ENCODE measurements at regions not wholly inside any gene's neighbourhood (a gene's known extent, or its start where the extent isn't known, plus 50 kb on each side); places are given as distances from the start of the nearest gene placed in this dataset.
"Not testable (repeated sequence)": the region's sequence is repeated elsewhere in the genome, so short reads cannot be mapped to it uniquely, and the experiment has no call there.

- no peak for DNase-seq (ENCODE audit: low spot score)
These were observed 908.7 kb upstream of the CDH9 start for GRCh38 chr5:27947088-27947487.

GRCh38 chr5:27944471-27944870 is 906.1 kb upstream of the CDH9 start:
- no peak for DNase-seq (ENCODE audit: low spot score)

- DNase-seq (ENCODE audit: low spot score) = no peak
These were observed 900.6 kb upstream of the CDH9 start for GRCh38 chr5:27938989-27939388.

- DNase-seq (ENCODE audit: low spot score) = no peak
These were observed 889.7 kb upstream of the CDH9 start for GRCh38 chr5:27928060-27928459.

- DNase-seq (ENCODE audit: low spot score) = no peak
These were observed 872.8 kb upstream of the CDH9 start for GRCh38 chr5:27911216-27911615.

GRCh38 chr5:27908341-27908740 is 870.0 kb upstream of the CDH9 start:
- DNase-seq (ENCODE audit: low spot score) = no peak

- DNase-seq (ENCODE audit: low spot score) = no peak
These were observed 868.7 kb upstream of the CDH9 start for GRCh38 chr5:27906931-27907601.

- DNase-seq (ENCODE audit: low spot score) = no peak
These were observed 868.1 kb upstream of the CDH9 start for GRCh38 chr5:27906481-27906880.

- DNase-seq (ENCODE audit: low spot score) = no peak
These were observed 862.4 kb upstream of the CDH9 start for GRCh38 chr5:27900761-27901160.

GRCh38 chr5:27876071-27876470 is 837.7 kb upstream of the CDH9 start:
- DNase-seq (ENCODE audit: low spot score) = no peak

- no peak for DNase-seq (ENCODE audit: low spot score)
These were observed 836.8 kb upstream of the CDH9 start for GRCh38 chr5:27875148-27875547.

GRCh38 chr5:27868292-27868691 is 829.9 kb upstream of the CDH9 start:
- DNase-seq (ENCODE audit: low spot score) = no peak

GRCh38 chr5:27855491-27855890 is 817.1 kb upstream of the CDH9 start:
- DNase-seq (ENCODE audit: low spot score) = no peak

- DNase-seq (ENCODE audit: low spot score) = no peak
These were observed 816.0 kb upstream of the CDH9 start for GRCh38 chr5:27854243-27854852.

- DNase-seq (ENCODE audit: low spot score) = no peak
These were observed 806.9 kb upstream of the CDH9 start for GRCh38 chr5:27845248-27845647.

- DNase-seq (ENCODE audit: low spot score) = not testable (repeated sequence)
These were observed 798.3 kb upstream of the CDH9 start for GRCh38 chr5:27836704-27837103.

GRCh38 chr5:27832886-27833285 is 794.5 kb upstream of the CDH9 start:
- no peak for DNase-seq (ENCODE audit: low spot score)

- no peak for DNase-seq (ENCODE audit: low spot score)
These were observed 792.2 kb upstream of the CDH9 start for GRCh38 chr5:27830546-27830945.

- DNase-seq (ENCODE audit: low spot score) = no peak
These were observed 783.3 kb upstream of the CDH9 start for GRCh38 chr5:27821681-27822080.

- no peak for DNase-seq (ENCODE audit: low spot score)
These were observed 780.5 kb upstream of the CDH9 start for GRCh38 chr5:27818888-27819287.

GRCh38 chr5:27814983-27815382 is 776.6 kb upstream of the CDH9 start:
- no peak for DNase-seq (ENCODE audit: low spot score)

- no peak for DNase-seq (ENCODE audit: low spot score)
These were observed 775.9 kb upstream of the CDH9 start for GRCh38 chr5:27814286-27814685.

GRCh38 chr5:27810458-27810857 is 772.1 kb upstream of the CDH9 start:
- no peak for DNase-seq (ENCODE audit: low spot score)

GRCh38 chr5:27797220-27797619 is 758.8 kb upstream of the CDH9 start:
- DNase-seq (ENCODE audit: low spot score) = no peak
